Hippocampal formation (tissue), 2 donors: ENCODE measurements at regions not wholly inside any gene's neighbourhood (a gene's known extent, or its start where the extent isn't known, plus 50 kb on each side); places are given as distances from the start of the nearest gene placed in this dataset.
"Not testable (repeated sequence)": the region's sequence is repeated elsewhere in the genome, so short reads cannot be mapped to it uniquely, and the experiment has no call there.

Source experiments
- DNase-seq, 2 donors: peaks; one replicate each; lab custom pipeline; 2025; lab: John Stamatoyannopoulos, UW

GRCh38 chr15:81825136-81825535 is 220.7 kb downstream of the MEX3B start:
- DNase-seq = no peak

DNA sequence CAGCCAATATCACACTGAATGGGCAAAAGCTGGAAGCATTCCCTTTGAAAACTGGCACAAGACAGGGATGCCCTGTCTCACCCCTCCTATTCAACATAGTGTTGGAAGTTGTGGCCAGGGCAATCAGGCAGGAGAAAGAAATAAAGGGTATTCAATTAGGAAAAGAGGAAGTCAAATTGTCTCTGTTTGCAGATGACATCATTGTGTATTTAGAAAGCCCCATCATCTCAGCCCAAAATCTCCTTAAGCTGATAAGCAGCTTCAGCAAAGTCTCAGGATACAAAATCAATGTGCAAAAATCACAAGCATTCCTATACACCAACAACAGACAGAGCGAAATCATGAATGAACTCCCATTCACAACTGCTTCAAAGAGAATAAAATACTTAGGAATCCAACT is 223.2 kb downstream of the MEX3B start:
- DNase-seq = not testable (repeated sequence)

DNA sequence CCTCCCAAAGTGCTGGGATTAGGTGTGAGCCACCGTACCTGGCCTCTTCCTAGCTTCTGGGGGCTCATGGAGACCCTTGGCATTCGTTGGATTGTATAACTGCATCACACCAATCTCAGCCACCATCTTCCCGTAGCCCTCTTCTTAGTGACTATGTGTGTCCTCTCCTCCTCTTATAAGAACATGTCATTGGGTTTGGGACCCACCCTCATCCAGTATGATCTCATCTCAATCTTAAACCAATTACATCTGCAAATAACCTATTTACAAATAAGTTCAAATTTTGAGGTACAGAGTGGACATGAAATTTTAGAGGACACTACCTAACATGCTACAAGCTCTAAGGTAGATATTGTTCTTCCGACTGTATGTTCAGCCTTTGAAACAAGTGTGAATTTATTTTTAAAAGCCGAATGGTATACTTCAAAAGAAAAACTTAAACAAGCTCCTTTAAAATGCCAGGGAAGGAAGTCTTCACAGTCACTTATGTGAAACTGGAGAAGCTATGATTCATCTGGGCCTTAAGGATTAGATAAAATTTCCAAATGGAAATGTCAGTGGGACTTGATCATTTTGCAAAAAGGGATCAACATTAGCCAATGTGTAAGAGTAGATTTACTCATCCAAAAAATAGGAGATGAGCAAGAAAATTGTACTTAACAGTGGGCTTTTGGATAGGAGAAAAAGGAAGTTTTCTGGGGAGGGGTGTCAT is 225.7 kb downstream of the MEX3B start:
- DNase-seq = no peak

GRCh38 chr15:81814882-81815455 is 230.8 kb downstream of the MEX3B start:
- DNase-seq = no peak

- no peak for DNase-seq
Observed at GRCh38 chr15:81813215-81813614, 232.6 kb downstream of the MEX3B start.

GRCh38 chr15:81812456-81812855 is 233.4 kb downstream of the MEX3B start:
- DNase-seq = no peak

DNA sequence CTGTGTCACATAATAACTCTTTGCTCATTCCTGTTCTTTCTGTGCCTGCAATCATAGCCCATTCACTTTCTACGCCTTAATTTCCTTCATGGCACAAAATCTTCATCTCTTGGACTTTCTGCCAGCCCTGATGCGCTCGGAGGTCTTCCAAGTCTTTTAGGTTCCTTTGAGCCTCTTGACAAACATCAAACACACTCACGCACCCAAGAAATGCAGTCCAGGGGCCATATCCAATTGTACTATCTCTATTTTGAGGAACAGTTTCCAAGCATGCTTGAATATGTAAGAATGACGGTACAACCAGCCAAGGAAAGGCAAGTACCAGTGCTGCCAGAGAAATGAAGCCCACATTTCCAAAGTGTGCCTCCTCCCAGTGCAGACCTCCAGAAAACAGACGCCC is 234.1 kb downstream of the MEX3B start:
- DNase-seq = no peak

DNA sequence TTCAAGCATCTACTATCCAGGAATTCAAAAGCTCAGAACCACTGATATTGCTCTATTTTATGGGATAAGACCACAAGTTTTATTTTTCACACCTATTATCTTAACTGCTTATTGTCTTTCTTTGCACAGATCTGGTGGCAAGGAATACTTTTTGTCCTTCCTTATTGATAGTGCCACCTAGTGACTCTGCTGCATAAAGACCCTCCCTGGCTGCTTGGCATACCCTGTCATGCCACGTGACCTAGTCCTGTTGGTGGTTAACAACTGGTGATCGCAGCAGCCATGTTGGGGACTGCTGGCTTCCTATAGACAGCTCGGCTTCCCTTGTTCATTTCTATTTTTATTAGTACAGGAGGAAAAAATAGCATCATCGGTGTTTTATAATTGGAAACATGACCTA is 236.3 kb downstream of the MEX3B start:
- DNase-seq = no peak

GRCh38 chr15:81807806-81808205 is 238.0 kb downstream of the MEX3B start:
- DNase-seq = no peak

DNA sequence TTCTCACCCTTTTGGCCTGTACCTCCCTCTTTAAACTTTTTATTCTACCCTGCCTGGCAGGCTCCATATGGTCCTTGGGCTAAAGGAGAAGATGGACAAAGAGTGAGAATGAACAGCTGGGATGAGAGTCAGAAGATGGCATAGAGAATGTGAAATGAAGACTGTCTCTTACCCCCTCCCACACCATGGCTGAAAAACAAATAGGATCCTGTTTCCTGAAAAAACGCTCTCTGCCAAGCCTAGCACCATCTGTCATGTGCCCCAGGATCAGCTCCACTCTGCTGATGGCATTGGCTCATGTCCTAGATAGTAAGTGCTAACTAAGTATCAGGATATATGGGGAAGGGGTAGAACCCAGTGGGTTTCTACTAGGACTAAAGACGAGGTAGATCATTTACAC is 238.6 kb downstream of the MEX3B start:
- no peak for DNase-seq

DNA sequence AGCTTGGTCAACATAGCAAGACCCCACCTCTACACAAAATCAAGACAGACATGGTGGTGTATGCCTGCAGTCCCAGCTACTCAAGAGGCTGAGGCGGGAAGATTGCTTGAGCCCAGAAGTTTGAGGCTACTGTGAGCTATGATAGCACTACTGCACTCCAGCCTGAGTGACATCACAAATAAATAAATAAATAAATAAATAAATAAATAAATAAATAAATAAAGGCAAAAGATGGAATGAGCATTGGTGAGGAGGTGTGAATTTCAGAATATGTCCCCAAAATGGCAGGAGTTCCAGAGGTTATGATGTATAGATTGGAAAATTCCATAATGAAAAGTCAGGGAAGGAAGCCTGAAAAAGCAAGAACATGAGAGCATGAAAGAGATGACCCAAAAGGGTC is 249.9 kb downstream of the MEX3B start:
- no peak for DNase-seq

DNA sequence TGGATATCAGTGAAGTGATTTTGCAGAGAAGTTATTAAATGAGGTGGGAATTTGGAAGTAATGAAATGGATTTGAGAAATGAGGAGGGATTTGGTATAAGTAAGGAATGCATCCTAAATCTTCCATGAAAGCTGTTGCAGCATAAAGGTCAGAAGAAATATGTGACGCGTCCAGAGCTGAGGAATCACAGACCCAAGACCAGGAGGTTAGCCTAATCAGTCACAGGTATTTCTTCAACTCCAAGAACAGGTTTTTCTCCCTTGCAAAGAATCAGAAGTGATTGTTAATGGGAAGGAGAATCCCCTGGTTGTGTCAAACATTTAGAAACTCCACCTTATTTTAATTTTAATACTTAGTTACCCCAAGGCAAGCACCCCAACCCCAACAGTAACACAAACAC is 253.2 kb downstream of the MEX3B start:
- no peak for DNase-seq

GRCh38 chr15:81791322-81791721 is 254.5 kb downstream of the MEX3B start:
- not testable (repeated sequence) for DNase-seq

- no peak for DNase-seq
Observed at GRCh38 chr15:81789403-81789802, 256.4 kb downstream of the MEX3B start.

DNA sequence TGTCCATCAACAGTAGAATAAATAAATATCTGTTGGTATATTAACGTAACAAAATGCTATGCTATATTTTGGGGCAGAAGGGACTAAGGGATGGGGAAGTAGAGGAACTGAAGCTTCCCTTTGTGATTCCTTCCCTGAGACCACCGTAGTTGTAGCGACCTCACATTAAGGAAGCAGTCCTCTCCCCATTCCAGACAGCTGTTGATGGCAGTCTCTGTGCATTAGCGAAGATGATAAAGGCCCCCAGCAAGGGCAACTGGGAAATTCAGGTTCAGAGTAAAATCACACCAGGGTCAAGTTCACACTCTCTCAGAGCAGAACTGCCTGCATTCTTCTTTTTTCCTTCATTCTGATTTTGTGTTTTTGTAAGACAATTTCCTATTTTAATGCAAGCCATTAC is 259.0 kb downstream of the MEX3B start:
- no peak for DNase-seq

DNA sequence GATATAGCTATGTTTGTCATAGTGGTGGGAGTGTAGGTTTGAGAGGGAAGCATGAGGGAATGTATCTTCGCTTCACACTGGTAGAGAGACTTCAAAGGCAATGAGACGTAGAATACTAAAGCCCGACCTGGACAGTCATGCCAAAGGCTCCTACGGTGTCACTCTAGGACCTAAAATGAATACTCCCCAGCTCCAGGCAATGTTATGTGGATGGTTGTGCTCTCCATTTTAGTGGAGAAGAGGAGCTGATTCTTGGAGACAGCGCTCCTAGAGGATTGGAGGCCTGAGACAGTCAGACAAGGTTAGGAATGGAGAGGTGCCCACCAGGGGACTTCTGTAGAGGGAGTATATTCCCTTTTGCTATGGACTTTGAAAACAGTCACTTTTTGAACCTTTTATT is 260.1 kb downstream of the MEX3B start:
- no peak for DNase-seq

GRCh38 chr15:81785181-81785580 is 260.6 kb downstream of the MEX3B start:
- no peak for DNase-seq

DNA sequence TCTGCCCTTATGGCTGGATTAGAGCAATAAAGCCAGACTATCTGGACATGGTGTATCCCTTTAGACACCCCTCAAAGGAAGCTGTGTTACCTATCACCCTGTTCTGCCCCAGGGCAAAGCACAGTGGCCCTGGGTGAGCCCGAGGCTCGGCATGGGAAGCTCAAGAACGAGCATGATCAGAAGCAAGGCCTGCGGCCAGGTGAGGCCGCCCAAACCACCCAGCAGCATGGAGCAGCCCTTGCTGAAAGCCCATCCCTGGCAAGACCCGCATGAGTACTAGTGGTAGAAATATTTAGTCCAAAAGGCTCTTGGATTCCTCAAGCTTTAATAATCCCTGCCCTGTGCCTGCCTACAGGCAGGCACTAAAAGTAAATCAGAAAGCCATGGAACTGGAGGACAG is 261.1 kb downstream of the MEX3B start:
- no peak for DNase-seq

DNA sequence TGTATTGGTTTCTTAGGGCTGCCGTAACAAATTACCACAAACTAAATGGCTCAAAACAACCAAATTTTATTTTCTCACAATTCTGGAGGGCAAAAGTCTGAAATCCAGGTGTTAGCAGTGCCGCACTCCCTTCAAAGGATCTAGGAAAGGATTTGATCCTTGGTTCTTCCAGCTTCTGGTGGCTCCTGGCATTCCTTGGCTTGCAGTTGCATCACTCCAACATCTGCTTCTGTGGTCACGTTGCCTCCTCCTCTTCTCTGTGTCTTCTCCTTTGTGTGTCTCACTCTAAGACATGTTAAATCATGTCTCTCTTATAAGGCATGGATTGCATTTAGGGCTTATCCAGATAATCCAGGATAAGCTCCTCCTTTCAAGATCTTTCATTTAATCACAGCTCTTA is 262.2 kb downstream of the MEX3B start:
- no peak for DNase-seq

DNA sequence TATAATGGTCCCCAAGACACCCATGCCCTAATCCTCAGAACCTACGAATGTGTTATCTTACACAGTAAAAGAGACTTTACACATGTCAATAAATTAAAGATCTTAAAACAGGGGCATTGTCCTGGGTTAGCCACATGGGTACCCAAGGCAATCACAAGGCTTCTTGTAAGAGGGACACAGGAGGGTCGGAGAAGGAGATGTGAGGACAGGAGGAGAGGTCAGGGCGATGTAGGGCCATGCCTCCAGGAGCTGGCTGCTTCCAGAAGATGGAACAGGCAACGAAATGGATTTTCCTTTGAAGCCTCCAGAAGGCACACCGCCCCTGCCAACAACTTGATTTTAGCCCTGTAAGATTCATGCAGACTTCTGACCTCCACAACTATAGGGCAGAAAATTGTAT is 262.7 kb downstream of the MEX3B start:
- no peak for DNase-seq

GRCh38 chr15:81781395-81781794 is 264.4 kb downstream of the MEX3B start:
- no peak for DNase-seq

DNA sequence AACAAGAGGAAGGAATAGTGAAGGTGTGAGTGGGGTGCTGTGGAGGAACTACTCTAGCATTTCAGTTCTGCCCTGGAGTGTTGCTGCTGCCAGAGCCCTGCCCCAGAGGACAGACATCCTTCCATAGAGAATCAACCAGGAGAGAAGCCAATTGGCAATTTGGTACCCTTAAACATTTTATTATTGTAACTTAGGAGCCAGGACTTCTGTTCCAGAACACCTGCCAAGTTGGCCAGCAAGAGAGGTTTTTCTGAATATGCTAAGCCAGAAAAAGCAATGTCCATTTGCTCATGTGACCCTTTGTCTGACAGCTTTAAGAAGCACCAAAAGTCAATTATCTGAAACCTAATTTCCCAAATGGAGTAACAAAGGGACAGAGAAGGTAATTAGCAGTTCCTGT is 264.9 kb downstream of the MEX3B start:
- no peak for DNase-seq

GRCh38 chr15:81779181-81779580 is 266.6 kb downstream of the MEX3B start:
- DNase-seq = no peak

DNA sequence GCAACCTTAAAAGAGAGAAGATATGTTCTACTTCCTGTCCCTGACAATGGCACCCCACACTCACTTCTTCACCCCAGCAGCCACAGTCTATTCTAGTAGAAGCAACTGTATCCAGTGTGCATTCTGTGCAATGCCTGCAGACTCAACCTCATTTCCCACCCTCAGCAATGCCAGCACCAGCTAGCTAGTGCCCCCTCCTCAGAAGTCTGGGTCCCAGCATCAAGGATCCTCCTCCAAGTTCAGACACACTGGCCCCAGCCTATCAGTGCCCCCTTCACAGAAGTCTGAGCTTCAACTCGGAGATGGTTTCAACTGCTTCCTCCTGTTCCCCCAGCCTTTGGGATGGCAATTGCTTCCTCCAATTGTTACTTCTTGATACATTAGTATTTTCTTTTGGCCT is 268.3 kb downstream of the MEX3B start:
- DNase-seq = no peak
